IMR-90 (cell line): ENCODE measurements at regions not wholly inside any gene's neighbourhood (a gene's known extent, or its start where the extent isn't known, plus 50 kb on each side); places are given as distances from the start of the nearest gene placed in this dataset.

Source experiments
- ATAC-seq: fragments of 200-7000 bp; cut with Tn5 transposase; 2 replicates; pipeline ENCODE4 v1.9.1; 2020; ENCODE audit warnings: low read depth, mild to moderate bottlenecking, moderate library complexity
- BruUV-seq: library from RNA; stranded (reverse); fragments of 400-500 nt; replicated peaks from 2 replicates; lab custom pipeline; 2021; lab: Mats Ljungman, UMichigan
- CTCF ChIA-PET: fragments of 300-600 bp; formaldehyde crosslinking; extraction: SDS; loops from one replicate; lab custom pipeline; 2021; ENCODE audit warnings: antibody characterized with exemption; lab: Yijun Ruan, JAX
- POLR2A ChIA-PET: fragments of 300-600 bp; sonication (Branson Sonifier 250); formaldehyde crosslinking; loops from one replicate; lab custom pipeline; 2022; ENCODE audit warnings: antibody characterized with exemption; ENCODE audit not compliant: unreplicated experiment; lab: Charles Lee
- DNase-seq: peaks from one replicate; pipeline ENCODE4 v3.0.0; 2013
- H2AFZ ChIP-seq: replicated peaks from 2 replicates; pipeline ENCODE3; 2013; ENCODE audit warnings: low read length, mild to moderate bottlenecking; ENCODE audit not compliant: poor library complexity
- H2AK5ac ChIP-seq: 2 replicates; pipeline ENCODE4 v1.6.1; 2013; ENCODE audit warnings: low read depth, low read length, inconsistent platforms
- H2AK9ac ChIP-seq: replicated peaks from 2 replicates; pipeline ENCODE3; 2013; ENCODE audit warnings: mild to moderate bottlenecking, low read depth, low read length, moderate library complexity; ENCODE audit not compliant: poor library complexity
- H2BK120ac ChIP-seq: 2 replicates; pipeline ENCODE4 v1.6.1; 2013; ENCODE audit warnings: low read depth, low read length, inconsistent platforms
- H2BK15ac ChIP-seq: 3 replicates; pipeline ENCODE4 v1.6.1; 2013; ENCODE audit warnings: low read depth, low read length, inconsistent platforms
- H2BK20ac ChIP-seq: 2 replicates; pipeline ENCODE4 v1.6.1; 2013; ENCODE audit warnings: low read depth, mild to moderate bottlenecking, inconsistent platforms, low read length, moderate library complexity
- H2BK5ac ChIP-seq: 2 replicates; pipeline ENCODE4 v1.6.1; 2013; ENCODE audit warnings: mild to moderate bottlenecking, low read depth, low read length, inconsistent platforms; ENCODE audit not compliant: poor library complexity, severe bottlenecking
- H3K14ac ChIP-seq: replicated peaks from 2 replicates; pipeline ENCODE4 v1.6.1; 2013; ENCODE audit warnings: low read depth, low read length, inconsistent platforms
- H3K18ac ChIP-seq: 2 replicates; pipeline ENCODE4 v1.6.1; 2013; ENCODE audit warnings: low read depth, low read length, control low read depth
- H3K23ac ChIP-seq: 2 replicates; pipeline ENCODE4 v1.6.1; 2013; ENCODE audit warnings: low read depth, low read length, inconsistent platforms
- H3K27ac ChIP-seq: 2 replicates; pipeline ENCODE4 v1.5.1; 2013; ENCODE audit warnings: mild to moderate bottlenecking, control low read depth, low read length; ENCODE audit not compliant: insufficient read depth
- H3K27me3 ChIP-seq: 2 replicates; pipeline ENCODE4 v1.6.1; 2013; ENCODE audit warnings: low read length; ENCODE audit not compliant: control insufficient read depth, insufficient read depth
- H3K36me3 ChIP-seq: 2 replicates; pipeline ENCODE4 v1.6.1; 2013; ENCODE audit warnings: low read length, mixed read lengths; ENCODE audit not compliant: control insufficient read depth, insufficient read depth
- H3K4ac ChIP-seq: 2 replicates; pipeline ENCODE4 v1.6.1; 2013; ENCODE audit warnings: low read depth, low read length, inconsistent platforms
- H3K4me1 ChIP-seq: 2 replicates; pipeline ENCODE4 v1.6.1; 2013; ENCODE audit warnings: low read length, mixed read lengths; ENCODE audit not compliant: control insufficient read depth, insufficient read depth
- H3K4me2 ChIP-seq: 2 replicates; pipeline ENCODE4 v1.6.1; 2013; ENCODE audit warnings: low read depth, mild to moderate bottlenecking, control low read depth, low read length, moderate library complexity
- H3K4me3 ChIP-seq: 2 replicates; pipeline ENCODE4 v1.5.1; 2013; ENCODE audit warnings: low read depth, mild to moderate bottlenecking, control low read depth, low read length, moderate library complexity; ENCODE audit not compliant: insufficient read depth
- H3K56ac ChIP-seq: 2 replicates; pipeline ENCODE4 v1.6.1; 2013; ENCODE audit warnings: low read length, inconsistent platforms; ENCODE audit not compliant: insufficient read depth; ENCODE audit errors: extremely low read depth
- H3K79me1 ChIP-seq, 2 experiments: 2 replicates each; pipeline ENCODE4 v1.6.1; 2013; ENCODE audit warnings: low read length in 2 of 2, inconsistent platforms in 1 of 2, low read depth in 1 of 2
- H3K9ac ChIP-seq: 2 replicates; pipeline ENCODE4 v1.6.1; 2013; ENCODE audit warnings: low read depth, low read length, control low read depth
- H3K9me1 ChIP-seq: 2 replicates; pipeline ENCODE4 v1.6.1; 2013; ENCODE audit warnings: low read length, inconsistent platforms; ENCODE audit not compliant: insufficient read depth
- H3K9me3 ChIP-seq: 2 replicates; pipeline ENCODE4 v1.6.1; 2013; ENCODE audit warnings: low read length; ENCODE audit not compliant: control insufficient read depth, insufficient read depth
- H4K20me1 ChIP-seq: 2 replicates; pipeline ENCODE4 v1.6.1; 2013; ENCODE audit warnings: low read length, inconsistent platforms; ENCODE audit not compliant: insufficient read depth
- H4K5ac ChIP-seq: 2 replicates; pipeline ENCODE4 v1.6.1; 2013; ENCODE audit warnings: mild to moderate bottlenecking, low read depth, low read length, control low read depth
- H4K8ac ChIP-seq, 2 experiments: 2 replicates each; pipeline ENCODE4 v1.6.1; 2013; ENCODE audit warnings: low read depth in 2 of 2, low read length in 2 of 2, control low read depth in 1 of 2, inconsistent platforms in 1 of 2
- H4K91ac ChIP-seq: 2 replicates; pipeline ENCODE4 v1.6.1; 2013; ENCODE audit warnings: low read depth, low read length, inconsistent platforms; ENCODE audit not compliant: insufficient read depth
- NFE2L2 ChIP-seq: fragments of 150-350 bp; IDR thresholded peaks from 2 replicates; pipeline ENCODE4 v1.6.1; 2016; ENCODE audit warnings: low read depth, mild to moderate bottlenecking, low read length
- WGBS, 2 experiments: methylation state at CpG; one replicate each; pipeline versions ENCODE4 v1.1.5 to v1.1.7; 2013; ENCODE audit warnings: missing lambda C conversion rate in 2 of 2; ENCODE audit not compliant: insufficient read length in 1 of 2; ENCODE audit errors: extremely low coverage in 2 of 2; 5-methylcytosine and 5-hydroxymethylcytosine counted together
- dilution Hi-C: fragments of 300-500 bp; cut with HindIII; formaldehyde crosslinking; loops from one replicate; pipeline ENCODE4 v1.14.3; 2018; ENCODE audit warnings: low sequenced_read_pairs; ENCODE audit not compliant: unreplicated experiment
- in situ Hi-C: fragments of 300-500 bp; cut with MboI; formaldehyde crosslinking; loops from 3 replicates; pipeline ENCODE4 v1.14.3; 2019; ENCODE audit warnings: low sequenced_read_pairs, inconsistent platforms, mixed read lengths
- intact Hi-C: fragments of 100-400 bp; cut with micrococcal nuclease; formaldehyde crosslinking; loops from 2 replicates; pipeline ENCODE4 v1.10.0; 2022

DNA sequence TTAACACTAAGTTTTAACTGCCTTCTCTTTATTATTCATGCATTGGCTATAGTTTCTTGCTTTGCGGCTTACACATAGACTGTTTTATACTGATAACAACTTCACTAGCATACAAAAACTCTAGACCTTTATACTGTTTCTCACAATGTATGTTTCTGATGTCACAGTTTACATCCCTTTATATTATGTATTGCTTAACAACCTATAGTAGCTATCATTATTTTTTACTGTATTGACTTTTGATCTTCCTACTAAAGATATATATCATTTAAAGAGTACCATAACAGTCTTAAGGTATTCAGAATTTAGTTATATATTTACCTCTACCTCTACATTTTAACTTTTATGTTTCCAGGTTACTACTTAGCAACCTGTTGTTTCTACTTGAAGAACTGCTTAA is 543.3 kb upstream of the ARGLU1 start:
- no peak overlapping the region for H2AFZ ChIP-seq
- no peak overlapping the region for H2BK120ac ChIP-seq
- dilution Hi-C loops (no loop called here), in situ Hi-C loops (loop anchor here (25.0 kb wide), 1 partner anchor 199 kb away; no protein-coding TSS in a partner anchor), intact Hi-C loops (no loop called here)
- H2BK15ac ChIP-seq = no peak overlapping the region
- H3K27ac ChIP-seq = no peak overlapping the region
- no peak overlapping the region for H3K9ac ChIP-seq
- no peak overlapping the region for H3K18ac ChIP-seq
- no peak overlapping the region for H3K4me3 ChIP-seq
- no peaks in the 10 kb centered on the region for H3K9me1 ChIP-seq
- ATAC-seq = no peak
- H2AK9ac ChIP-seq = no peak overlapping the region
- H3K4ac ChIP-seq = no peak overlapping the region
- no peak overlapping the region for H3K4me2 ChIP-seq
- TF ChIP-seq NFE2L2 = no peak
- H4K91ac ChIP-seq = no peak overlapping the region
- H2BK5ac ChIP-seq = no peak overlapping the region
- H2BK20ac ChIP-seq = no peak overlapping the region
- no peaks in the 10 kb centered on the region for H3K4me1 ChIP-seq
- BruUV-seq = no TSS peak
- POLR2A ChIA-PET = no interaction called here
- CTCF ChIA-PET = no interaction called here
- H3K14ac ChIP-seq = no peak overlapping the region
- no peak overlapping the region for H4K8ac ChIP-seq
- peaks cover 1% of the 10 kb centered on the region; the same call in 1 of the 2 replicates for H3K9me3 ChIP-seq
- no peaks in the 10 kb centered on the region for H4K20me1 ChIP-seq
- no peak overlapping the region for H3K23ac ChIP-seq
- H2AK5ac ChIP-seq = no peak overlapping the region
- no CpG with 5 or more reads among the region's 1 CpG for WGBS, 2 experiments
- no peak overlapping the region for H4K5ac ChIP-seq
- DNase-seq = no peak
- no peaks in the 10 kb centered on the region for H3K36me3 ChIP-seq
- H3K56ac ChIP-seq = no peak overlapping the region
- H3K79me1 ChIP-seq = no peaks in the 10 kb centered on the region
- H3K27me3 ChIP-seq = no peaks in the 10 kb centered on the region
